ENCODE measurements at regions not wholly inside any gene's neighbourhood (a gene's known extent, or its start where the extent isn't known, plus 50 kb on each side); places are given as distances from the start of the nearest gene placed in this dataset.

GRCh38 chr3:110900576-110900975 is 171.0 kb upstream of the NECTIN3 start:
- intact Hi-C loops (cut with micrococcal nuclease) = no loop called here
- CTCF ChIA-PET (ENCODE audit: low intra/inter-chr PET ratio) = no interaction called here
- TF ChIP-seq EZH2 (IDR thresholded peaks at IDR 0.05; ENCODE audit: borderline replicate concordance, low read depth, low read length) = no peak
- TF ChIP-seq KDM1A (IDR thresholded peaks at IDR 0.05) = no peak
- TF ChIP-seq ERF (CRISPR knock-in tag; IDR thresholded peaks at IDR 0.05) = no peak
- TF ChIP-seq RBM39 (optimal IDR thresholded peaks at IDR 0.05; ENCODE audit: low read depth, low read length) = no peak
- TF ChIP-seq HMGXB4 (CRISPR knock-in tag; IDR thresholded peaks at IDR 0.05) = no peak
- no peak for TF ChIP-seq ZNF133 (CRISPR knock-in tag; IDR thresholded peaks at IDR 0.05)
- no peak for TF ChIP-seq BACH1 (tag; IDR thresholded peaks at IDR 0.05)
- TF ChIP-seq ZFP91 (CRISPR knock-in tag; IDR thresholded peaks at IDR 0.05) = no peak
- no peak for TF ChIP-seq ZNF324 (CRISPR knock-in tag; IDR thresholded peaks at IDR 0.05)
- TF ChIP-seq ZNF77 (CRISPR knock-in tag; IDR thresholded peaks at IDR 0.05) = no peak
- TF ChIP-seq HMG20A (CRISPR knock-in tag; conservative IDR thresholded peaks at IDR 0.05) = no peak
- Histone ChIP-seq H3K27ac (ENCODE audit: extremely low read depth, low read depth, low read length) (no peak overlapping the region), H3K9me3 (replicated peaks; ENCODE audit: control insufficient read depth, insufficient read depth, low read depth, low read length) (no peaks in the 10 kb centered on the region), H3K79me2 (ENCODE audit: control insufficient read depth, insufficient read depth, low read length) (no peaks in the 10 kb centered on the region), H3K9me1 (ENCODE audit: control insufficient read depth, insufficient read depth, low read length) (no peaks in the 10 kb centered on the region), H3K27me3 (ENCODE audit: control insufficient read depth in 2 of 2, insufficient read depth in 2 of 2, low read length in 2 of 2) (no peaks in the 10 kb centered on the region), H4K20me1 (replicated peaks; ENCODE audit: control insufficient read depth, insufficient read depth, low read length) (no peaks in the 10 kb centered on the region), H2AFZ (ENCODE audit: low read depth, low read length) (no peak overlapping the region), H3K36me3 (ENCODE audit: control insufficient read depth, insufficient read depth, low read length) (no peaks in the 10 kb centered on the region), H3K4me3 (no peak overlapping the region), H3K9ac (ENCODE audit: insufficient read depth in 1 of 2, low read depth in 2 of 2, low read length in 2 of 2) (no peak overlapping the region), H3K4me2 (ENCODE audit: insufficient read depth, low read length) (no peak overlapping the region), H3K4me1 (replicated peaks in 1 of 2; ENCODE audit: control insufficient read depth in 2 of 2, insufficient read depth in 2 of 2, low read length in 2 of 2) (no peaks in the 10 kb centered on the region)
- in situ Hi-C loops (cut with MboI) = no loop called here
- no peak for FAIRE-seq
- POLR2A ChIA-PET = no interaction called here
- BruUV-seq (replicated peaks) = no TSS peak
- DNase-seq (ENCODE audit: extremely low read depth in 1 of 4, low spot score in 3 of 4) = no peak
- ATAC-seq = no peak

Measured in K562 (cell line).